NCI-H1105 (cell line): ENCODE measurements at regions not wholly inside any gene's neighbourhood (a gene's known extent, or its start where the extent isn't known, plus 50 kb on each side); places are given as distances from the start of the nearest gene placed in this dataset.

Experiments used
- DNase-seq: peaks from one replicate; lab custom pipeline; 2025; lab: John Stamatoyannopoulos, UW

GRCh38 chr21:20645344-20645743 lies 352.9 kb upstream of the NCAM2 start:
- no peak for DNase-seq

DNA sequence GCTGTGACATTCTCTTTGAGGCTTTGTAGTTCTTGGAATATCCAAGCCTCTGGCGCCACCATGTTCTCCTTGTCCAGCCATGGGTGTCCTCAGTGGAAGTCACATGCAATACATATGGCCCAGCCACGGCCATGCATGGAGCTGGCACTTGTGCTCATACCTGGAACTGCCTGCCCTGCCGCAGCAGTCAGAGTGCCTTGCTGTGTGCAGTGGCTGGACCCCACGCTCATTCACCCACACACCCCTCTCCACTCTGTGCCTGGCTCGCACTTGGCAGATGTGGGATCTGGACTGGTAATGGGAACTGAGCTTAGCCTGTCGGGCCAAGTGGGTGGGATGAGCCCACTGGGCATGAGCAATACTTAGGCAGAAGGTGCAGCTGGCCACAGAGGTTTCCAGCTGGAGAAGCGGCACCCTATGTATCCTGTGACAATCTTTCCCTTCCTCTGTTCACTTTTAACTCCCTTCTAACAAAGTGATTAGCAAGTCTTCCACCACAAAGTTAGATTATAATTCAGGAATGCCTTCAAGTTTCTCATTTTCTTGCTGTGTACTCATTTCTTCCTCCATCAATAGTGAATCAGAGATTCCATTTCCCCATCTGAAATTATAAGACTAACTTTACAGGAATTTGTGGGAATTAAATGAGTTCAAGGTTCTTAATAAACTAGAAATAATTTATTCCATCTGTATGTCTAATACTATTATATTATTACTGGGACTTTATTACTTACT lies 351.6 kb upstream of the NCAM2 start:
- no peak for DNase-seq

- DNase-seq, result no peak
Measured at GRCh38 chr21:20647607-20648006, 350.6 kb upstream of the NCAM2 start.

GRCh38 chr21:20649231-20649630 lies 349.0 kb upstream of the NCAM2 start:
- DNase-seq, result no peak

- DNase-seq, result no peak
Measured at GRCh38 chr21:20652846-20653245, 345.4 kb upstream of the NCAM2 start.

- no peak for DNase-seq
Measured at GRCh38 chr21:20661246-20661645, 337.0 kb upstream of the NCAM2 start.

GRCh38 chr21:20661745-20662422 lies 336.3 kb upstream of the NCAM2 start:
- peak; percentile 66 for DNase-seq

GRCh38 chr21:20662514-20662913 lies 335.7 kb upstream of the NCAM2 start:
- DNase-seq, result no peak

GRCh38 chr21:20667931-20668330 lies 330.3 kb upstream of the NCAM2 start:
- DNase-seq, result no peak

- no peak for DNase-seq
Measured at GRCh38 chr21:20685475-20685874, 312.7 kb upstream of the NCAM2 start.

- DNase-seq, result no peak
Measured at GRCh38 chr21:20698585-20698984, 299.6 kb upstream of the NCAM2 start.

DNA sequence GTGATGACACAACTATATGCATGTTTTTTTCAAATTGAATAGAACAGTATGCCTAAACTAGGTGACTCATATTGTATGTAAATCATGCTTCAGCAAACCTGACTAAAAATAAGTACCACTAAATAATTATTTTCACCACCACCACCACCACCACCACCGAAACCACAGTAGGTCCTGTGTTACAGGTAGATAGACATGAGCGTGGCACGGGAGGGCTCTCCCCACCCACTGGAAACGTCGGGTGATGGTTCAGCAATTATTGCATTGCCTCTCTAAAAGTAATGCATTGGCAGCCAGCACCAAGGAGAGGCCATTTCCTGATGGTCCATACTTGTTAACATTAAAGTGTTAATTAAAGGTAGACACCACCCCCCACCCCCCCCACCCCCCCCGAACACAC lies 297.0 kb upstream of the NCAM2 start:
- DNase-seq, result no peak

DNA sequence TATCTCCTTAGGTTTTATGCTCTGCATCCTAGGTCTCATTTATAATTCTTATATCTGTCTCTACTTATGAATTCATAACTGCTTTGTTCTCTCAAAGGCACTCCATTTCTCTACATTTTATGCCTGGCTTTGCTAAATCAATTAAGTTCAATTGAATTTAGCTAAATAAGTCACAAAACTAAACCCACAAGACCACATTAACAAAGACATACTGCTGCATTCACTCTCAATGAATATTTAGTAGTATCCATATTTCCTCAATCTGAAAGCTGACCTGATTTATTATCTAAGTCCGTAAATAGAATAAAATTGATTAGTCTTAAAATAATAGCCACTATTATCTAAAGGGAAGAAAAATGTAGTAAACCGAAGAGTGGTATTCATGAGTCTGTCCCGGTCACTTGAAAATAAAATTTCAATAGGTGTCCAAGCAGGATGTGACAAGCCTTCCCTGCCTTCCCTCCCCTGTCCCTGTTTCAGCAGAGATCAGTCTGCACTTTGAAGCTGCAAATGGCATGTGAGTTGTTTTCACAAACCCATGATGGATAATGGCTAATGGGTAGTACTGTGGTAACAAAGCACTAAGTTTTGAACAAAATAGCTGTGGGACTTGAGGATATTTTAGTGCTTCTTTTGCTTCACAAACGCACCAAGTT lies 295.0 kb upstream of the NCAM2 start:
- DNase-seq, result no peak

GRCh38 chr21:20720623-20721022 lies 277.6 kb upstream of the NCAM2 start:
- DNase-seq, result no peak

DNA sequence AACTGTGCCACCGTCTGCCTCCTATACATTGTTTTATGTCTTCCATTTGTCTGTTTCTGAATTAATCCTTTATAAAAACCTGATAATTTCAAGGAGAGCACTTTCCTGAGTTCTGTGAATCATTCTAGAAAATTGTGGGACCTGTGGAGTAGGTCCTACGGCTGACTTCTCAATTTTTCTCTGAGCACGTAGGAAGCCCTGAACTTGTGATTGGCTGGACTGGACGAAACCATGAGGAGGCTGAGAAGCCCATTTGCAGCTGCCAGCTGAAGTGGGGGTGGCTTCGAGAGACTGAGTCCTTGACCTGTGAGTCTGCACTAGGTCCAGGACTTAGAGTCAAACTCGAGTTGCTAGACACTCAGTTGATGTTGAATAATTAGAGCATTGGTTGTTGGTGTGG lies 277.1 kb upstream of the NCAM2 start:
- DNase-seq, result no peak

GRCh38 chr21:20728691-20729090 lies 269.5 kb upstream of the NCAM2 start:
- DNase-seq, result peak; percentile 24

DNA sequence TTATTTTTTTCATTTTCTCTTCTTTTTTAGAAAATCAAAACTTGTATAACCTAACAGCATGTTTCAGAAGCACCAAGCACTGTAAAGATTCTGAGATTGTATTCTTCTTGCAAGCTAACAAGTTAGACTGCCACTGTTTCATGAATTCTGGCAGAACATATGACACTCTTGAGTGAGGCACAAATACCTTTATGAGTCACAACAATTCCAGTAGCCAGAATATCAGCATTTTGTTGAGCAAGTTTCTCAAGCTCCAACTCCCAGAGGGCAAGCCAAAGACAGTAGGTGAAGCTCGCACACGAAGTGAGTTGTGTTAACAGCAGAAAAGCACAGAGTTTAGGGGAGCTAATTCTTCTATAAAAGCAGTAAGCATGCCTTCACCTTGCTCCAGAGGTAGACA lies 268.8 kb upstream of the NCAM2 start:
- no peak for DNase-seq

DNA sequence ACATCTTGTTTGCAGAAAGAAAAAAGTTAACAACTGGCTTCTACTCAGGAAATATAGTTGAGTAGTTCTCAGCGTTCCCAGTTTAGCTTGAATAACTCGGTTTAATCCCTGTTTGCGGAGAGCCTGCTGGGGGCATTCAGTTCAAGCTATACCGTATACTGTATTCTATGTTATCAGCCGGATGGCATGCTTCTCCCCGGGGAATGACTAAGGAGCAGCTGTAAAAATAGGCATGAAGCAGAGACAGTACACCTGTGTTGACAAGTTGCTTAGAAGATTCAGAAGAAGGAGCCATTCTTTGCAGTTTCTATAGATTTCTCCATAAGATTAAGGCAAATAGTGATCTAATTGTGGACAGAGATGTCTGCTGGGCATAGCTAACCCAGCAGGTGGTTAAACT lies 267.8 kb upstream of the NCAM2 start:
- DNase-seq, result no peak

- no peak for DNase-seq
Measured at GRCh38 chr21:20735257-20735656, 263.0 kb upstream of the NCAM2 start.

- no peak for DNase-seq
Measured at GRCh38 chr21:20737227-20737913, 260.8 kb upstream of the NCAM2 start.

GRCh38 chr21:20739421-20739820 lies 258.8 kb upstream of the NCAM2 start:
- no peak for DNase-seq

- no peak for DNase-seq
Measured at GRCh38 chr21:20741445-20741844, 256.8 kb upstream of the NCAM2 start.

GRCh38 chr21:20760221-20760620 lies 238.0 kb upstream of the NCAM2 start:
- no peak for DNase-seq
